Activated CD4-positive, alpha-beta T cell treated with anti-CD3 and anti-CD28 coated beads, Interleukin-2, Interleukin-4, amounts not matched to agents 100 ng/mL and 50 ng/mL, durations not matched to agents 16 hours and 8 hours (primary cell): ENCODE measurements at regions not wholly inside any gene's neighbourhood (a gene's known extent, or its start where the extent isn't known, plus 50 kb on each side); places are given as distances from the start of the nearest gene placed in this dataset.
A peak's percentile ranks its signal among the peaks of the same experiment; 100 is the strongest.
"Not testable (repeated sequence)": the region's sequence is repeated elsewhere in the genome, so short reads cannot be mapped to it uniquely, and the experiment has no call there.

ENCODE experiments used
- DNase-seq: peaks from one replicate; pipeline ENCODE4 v3.0.0-alpha.2; 2020; ENCODE audit warnings: low spot score

- no peak for DNase-seq
Observed at GRCh38 chr21:34272321-34272720, 91.5 kb upstream of the KCNE2 start.

- no peak for DNase-seq
Observed at GRCh38 chr21:34274001-34274400, 89.8 kb upstream of the KCNE2 start.

GRCh38 chr21:34276711-34277425 is 86.9 kb upstream of the KCNE2 start:
- DNase-seq, result peak; percentile 91

DNA sequence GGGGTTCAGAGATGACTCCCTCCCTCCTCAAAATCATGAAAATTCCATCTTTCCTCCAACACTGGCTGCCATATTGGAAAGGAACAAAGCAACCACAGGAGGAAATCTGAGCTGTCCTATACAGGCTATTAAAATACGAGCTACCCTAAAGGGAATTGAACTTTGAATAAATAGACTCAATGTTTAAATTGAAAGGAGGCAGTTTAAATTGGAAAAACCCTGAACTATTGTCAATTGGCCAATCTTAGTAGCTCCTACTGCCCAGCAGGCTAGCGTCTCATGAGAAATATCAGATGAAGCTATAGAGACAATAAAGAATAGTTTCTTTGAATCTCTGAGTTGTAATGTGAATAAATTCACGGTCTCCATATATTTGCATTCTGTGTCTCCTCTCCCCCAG is 85.4 kb upstream of the KCNE2 start:
- DNase-seq, result no peak

- no peak for DNase-seq
Observed at GRCh38 chr21:34279285-34279684, 84.5 kb upstream of the KCNE2 start.

GRCh38 chr21:34279883-34280282 is 83.9 kb upstream of the KCNE2 start:
- DNase-seq, result no peak

DNA sequence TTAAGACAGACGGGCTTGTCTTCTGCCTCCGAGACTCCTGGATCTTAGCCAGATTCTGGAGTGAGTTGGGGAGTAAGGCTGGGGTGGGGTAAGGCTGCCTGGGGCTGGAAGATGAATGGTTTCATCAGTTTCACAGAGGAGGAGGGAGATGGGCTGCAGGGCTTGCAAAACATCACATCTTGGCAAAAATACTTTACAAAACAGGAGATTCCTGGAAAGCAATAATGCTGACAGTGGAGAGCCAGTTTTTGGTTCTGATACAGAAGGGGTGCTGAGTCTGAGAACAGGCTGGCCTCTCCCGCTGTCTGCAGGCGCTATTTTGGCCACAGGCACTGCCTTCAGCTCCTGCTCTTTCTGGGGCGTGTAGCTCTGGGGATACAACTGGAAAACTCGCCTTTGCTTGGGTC is 83.4 kb upstream of the KCNE2 start:
- no peak for DNase-seq

GRCh38 chr21:34280959-34281358 is 82.8 kb upstream of the KCNE2 start:
- no peak for DNase-seq

GRCh38 chr21:34282223-34282622 is 81.6 kb upstream of the KCNE2 start:
- DNase-seq, result peak; percentile 2

DNA sequence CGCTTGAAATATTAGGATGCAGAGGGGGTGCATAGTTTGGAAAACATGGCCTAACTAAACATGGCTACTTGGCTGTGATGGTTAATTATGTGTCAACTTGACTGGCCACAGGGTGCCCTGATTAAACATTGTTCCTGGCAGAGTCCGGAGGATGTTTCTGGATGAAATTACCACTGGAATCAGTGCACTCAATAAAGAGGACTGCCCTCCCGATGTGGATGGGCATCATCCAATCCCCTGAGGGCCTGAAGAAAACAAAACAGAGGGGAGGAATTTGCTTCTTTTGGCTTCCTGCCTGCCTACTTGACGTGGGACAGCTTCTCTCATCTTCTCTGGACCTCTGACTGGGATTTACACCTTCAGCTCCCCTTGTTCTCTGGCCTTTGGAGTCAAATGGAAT is 79.1 kb upstream of the KCNE2 start:
- DNase-seq, result no peak

DNA sequence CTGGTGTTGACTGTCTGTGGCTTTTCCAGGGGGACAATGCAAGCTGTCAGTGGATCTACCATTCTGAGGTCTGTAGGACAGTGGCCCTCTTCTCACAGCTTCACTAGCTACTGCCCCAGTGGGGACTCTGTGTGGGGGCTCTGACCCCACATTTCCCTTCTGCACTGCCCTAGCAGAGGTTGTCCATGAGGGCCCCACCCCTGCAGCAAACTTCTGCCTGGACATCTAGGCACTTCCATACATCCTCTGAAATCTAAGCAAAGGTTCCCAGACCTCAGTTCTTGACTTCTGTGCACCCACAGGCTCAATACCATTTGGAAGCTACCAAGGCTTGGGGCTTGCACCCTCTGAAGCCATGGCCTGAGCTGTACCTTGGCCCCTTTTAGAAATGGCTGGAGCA is 75.8 kb upstream of the KCNE2 start:
- DNase-seq, result not testable (repeated sequence)

DNA sequence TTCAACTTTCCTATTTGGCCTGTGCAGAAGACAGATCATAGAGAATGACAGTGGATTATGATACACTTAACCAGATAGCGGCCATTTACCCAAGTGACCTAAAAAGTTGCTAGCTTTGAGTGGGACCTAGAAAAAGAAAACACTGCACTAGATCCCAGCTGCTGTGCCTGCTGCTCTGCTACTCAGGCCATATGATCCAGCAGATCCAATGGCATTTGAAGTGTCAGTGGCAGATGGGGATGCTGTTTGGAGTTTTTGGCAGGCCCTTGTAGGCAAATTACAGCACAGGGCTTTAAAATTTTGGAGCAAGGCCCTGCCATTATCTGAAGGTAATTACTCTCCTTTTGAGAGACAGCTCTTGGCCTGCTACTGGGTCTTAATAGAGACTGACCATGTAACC is 74.0 kb upstream of the KCNE2 start:
- no peak for DNase-seq

DNA sequence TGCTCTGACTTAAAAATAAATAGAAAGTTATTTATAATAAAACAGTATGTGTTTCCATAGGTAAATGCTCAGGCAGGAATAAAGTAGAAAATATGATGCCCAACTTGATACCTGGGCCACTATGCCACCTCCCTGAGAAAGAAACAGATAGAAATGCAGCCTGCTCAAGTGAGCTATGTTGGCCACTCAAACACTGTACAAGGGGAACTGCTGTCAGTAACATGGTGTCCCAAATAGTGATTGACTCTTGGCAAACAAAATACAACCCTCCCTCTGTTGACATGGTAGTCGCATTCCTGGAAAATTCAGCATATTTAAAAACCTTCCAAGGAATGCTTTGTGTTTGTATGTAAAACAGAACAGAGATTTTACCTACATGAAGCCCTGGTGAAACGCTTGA is 66.9 kb upstream of the KCNE2 start:
- DNase-seq, result no peak

DNA sequence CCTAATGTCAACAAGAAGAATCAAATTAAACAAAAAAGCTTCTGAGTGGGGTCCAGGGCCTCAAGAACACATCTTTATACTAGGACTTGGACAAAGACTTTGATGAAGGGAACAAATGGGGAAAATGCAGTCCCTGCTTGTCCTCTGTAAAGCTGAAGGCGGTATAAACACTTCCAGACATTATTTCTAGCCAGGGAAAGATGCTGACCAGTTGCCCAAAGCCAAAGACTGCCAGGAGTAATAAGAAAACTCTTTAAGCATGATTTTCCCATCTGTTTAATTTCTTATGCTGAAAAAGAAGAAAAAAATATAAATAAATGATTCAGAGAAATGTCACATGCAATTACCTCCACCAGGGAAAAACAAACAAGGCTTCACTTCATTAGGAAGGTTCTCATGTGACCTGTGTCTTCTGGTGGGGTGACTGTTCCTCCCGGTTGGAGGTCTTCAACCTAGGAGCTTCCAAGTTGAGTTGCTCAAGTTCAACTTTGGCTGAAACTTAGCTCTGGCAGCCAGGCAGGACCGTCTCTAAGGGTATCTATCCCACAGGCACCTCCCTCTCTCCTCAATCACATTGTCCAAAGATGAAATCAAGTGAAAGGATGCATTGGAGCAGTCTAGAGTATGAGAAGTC is 65.2 kb upstream of the KCNE2 start:
- no peak for DNase-seq

DNA sequence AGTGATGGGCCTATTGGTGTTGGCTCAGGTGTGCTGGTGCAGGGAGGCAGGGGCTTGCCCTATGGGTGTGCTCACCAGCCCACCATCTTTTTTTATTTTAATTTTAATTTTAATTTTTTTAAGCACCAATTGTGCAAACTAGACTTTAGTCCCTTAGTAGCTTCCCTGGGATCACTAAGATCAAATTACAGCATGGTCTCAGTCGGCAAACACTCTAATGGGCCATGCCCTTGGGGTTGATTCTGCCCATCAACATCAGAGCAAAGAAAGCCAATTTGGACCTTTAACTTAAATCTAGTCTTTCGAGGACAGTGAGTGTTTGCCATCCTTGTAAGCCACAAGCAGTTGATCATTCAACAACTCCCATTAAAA is 64.7 kb upstream of the KCNE2 start:
- no peak for DNase-seq

- no peak for DNase-seq
Observed at GRCh38 chr21:34302521-34302920, 61.3 kb upstream of the KCNE2 start.

- no peak for DNase-seq
Observed at GRCh38 chr21:34305605-34306604, 57.9 kb upstream of the KCNE2 start.

- no peak for DNase-seq
Observed at GRCh38 chr21:34307991-34308532, 55.7 kb upstream of the KCNE2 start.

DNA sequence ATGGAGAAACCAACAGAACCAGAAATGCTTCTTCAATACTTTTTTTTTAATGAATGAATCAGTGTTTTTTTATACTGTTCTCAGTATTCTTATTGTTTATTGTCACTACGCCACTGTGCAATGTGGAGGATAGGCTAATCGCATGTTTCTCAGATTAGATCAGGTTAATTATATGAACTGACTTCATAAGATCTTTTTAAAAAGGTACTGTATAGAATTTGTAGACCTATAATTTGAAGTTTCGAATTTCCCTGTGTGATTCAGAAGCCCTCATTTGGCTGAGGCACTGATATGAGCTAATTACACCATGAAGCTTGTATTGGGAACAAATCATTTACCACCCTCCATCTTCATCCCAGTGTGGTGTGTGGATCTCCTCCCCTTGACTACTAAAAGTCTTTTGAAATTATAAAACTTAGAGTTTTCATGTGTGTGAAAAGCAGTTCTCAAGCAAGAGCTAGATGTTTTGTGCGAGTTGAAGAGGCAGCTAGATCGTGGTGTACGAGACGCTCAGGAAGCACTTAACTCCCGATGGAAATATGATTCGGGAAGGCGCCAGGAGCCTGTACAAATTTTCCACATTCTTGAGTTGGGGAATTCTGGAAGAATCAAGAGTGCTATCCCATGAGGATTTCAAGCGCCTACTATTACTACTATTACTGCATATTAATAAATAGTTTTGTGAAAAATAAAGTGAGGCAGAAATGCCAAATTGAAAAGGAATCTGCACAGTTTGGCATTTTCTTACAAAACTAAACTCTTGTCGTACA is 52.1 kb upstream of the KCNE2 start:
- no peak for DNase-seq

GRCh38 chr21:34313116-34313515 is 50.7 kb upstream of the KCNE2 start:
- no peak for DNase-seq
